Stimulated activated memory B cell treated with anti-CD40 and anti-IgM and Interleukin-4, amounts not matched to agents 10 μg/mL and 1 μg/mL and 100 μg/mL, for 72 hours (primary cell): ENCODE measurements at regions not wholly inside any gene's neighbourhood (a gene's known extent, or its start where the extent isn't known, plus 50 kb on each side); places are given as distances from the start of the nearest gene placed in this dataset.

ENCODE experiments used
- ATAC-seq: fragments of 150-1000 bp; cut with Tn5 transposase; 2 replicates; pipeline ENCODE4 v1.10.0; 2021
- H3K27ac Mint-ChIP-seq: one replicate; pipeline ENCODE4 v1.8.0; 2022; ENCODE audit warnings: mild to moderate bottlenecking, mixed read lengths
- H3K27me3 Mint-ChIP-seq: one replicate; pipeline ENCODE4 v1.8.0; 2022; ENCODE audit warnings: mixed read lengths
- H3K36me3 Mint-ChIP-seq: one replicate; pipeline ENCODE4 v1.8.0; 2022; ENCODE audit warnings: mixed read lengths
- H3K4me1 Mint-ChIP-seq: one replicate; pipeline ENCODE4 v1.8.0; 2022; ENCODE audit warnings: mixed read lengths
- H3K4me3 Mint-ChIP-seq: one replicate; pipeline ENCODE4 v1.8.0; 2022; ENCODE audit warnings: mild to moderate bottlenecking, moderate library complexity, mixed read lengths
- H3K9me3 Mint-ChIP-seq: one replicate; pipeline ENCODE4 v1.8.0; 2022; ENCODE audit warnings: mixed read lengths

DNA sequence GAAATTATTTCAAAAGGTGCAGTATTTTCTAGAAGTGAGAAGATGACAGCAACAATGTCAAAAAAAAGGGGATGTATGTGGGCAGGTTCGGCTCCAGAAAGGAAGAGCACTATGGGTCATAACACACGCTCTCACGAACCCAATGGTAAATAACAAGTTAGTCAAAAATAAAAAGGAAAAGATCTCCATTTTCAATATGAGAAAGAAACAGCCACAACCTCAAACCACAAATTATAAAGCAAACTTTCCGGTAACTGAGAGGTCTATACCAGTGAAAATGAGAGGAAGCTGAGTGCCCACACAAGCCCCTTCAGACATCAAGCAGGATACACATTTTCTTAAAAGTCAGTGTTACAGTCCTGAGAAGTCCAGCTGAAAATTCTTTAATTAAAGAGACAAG lies 398.5 kb upstream of the RPS23 start:
- no peak overlapping the region for H3K4me3 Mint-ChIP-seq
- no peaks in the 10 kb centered on the region for H3K27me3 Mint-ChIP-seq
- H3K36me3 Mint-ChIP-seq = no peaks in the 10 kb centered on the region
- peak; percentile 66 for ATAC-seq
- no peaks in the 10 kb centered on the region for H3K9me3 Mint-ChIP-seq
- no peak overlapping the region for H3K27ac Mint-ChIP-seq
- no peaks in the 10 kb centered on the region for H3K4me1 Mint-ChIP-seq

DNA sequence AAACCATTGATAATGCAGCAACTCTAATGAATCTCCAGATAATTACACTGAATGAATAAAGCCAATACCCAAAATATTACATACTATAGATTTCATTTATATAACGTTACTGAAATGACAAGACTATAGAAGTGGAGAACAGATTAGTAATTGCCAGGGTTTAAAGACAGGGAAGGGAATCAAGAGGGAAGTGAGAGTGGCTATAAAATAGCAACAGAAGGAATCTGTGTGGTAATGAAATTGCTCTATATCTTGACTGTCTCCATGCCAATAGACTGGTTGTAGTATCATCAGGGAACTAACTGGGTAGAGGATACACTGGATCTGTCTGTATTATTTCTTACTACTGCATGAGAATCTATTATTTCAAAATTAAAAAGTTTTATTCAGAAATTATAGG lies 396.5 kb upstream of the RPS23 start:
- ATAC-seq = no peak
- Mint-ChIP-seq H3K27me3 (no peaks in the 10 kb centered on the region), H3K9me3 (no peaks in the 10 kb centered on the region), H3K36me3 (no peaks in the 10 kb centered on the region), H3K4me1 (no peaks in the 10 kb centered on the region), H3K27ac (no peak overlapping the region), H3K4me3 (no peak overlapping the region)

DNA sequence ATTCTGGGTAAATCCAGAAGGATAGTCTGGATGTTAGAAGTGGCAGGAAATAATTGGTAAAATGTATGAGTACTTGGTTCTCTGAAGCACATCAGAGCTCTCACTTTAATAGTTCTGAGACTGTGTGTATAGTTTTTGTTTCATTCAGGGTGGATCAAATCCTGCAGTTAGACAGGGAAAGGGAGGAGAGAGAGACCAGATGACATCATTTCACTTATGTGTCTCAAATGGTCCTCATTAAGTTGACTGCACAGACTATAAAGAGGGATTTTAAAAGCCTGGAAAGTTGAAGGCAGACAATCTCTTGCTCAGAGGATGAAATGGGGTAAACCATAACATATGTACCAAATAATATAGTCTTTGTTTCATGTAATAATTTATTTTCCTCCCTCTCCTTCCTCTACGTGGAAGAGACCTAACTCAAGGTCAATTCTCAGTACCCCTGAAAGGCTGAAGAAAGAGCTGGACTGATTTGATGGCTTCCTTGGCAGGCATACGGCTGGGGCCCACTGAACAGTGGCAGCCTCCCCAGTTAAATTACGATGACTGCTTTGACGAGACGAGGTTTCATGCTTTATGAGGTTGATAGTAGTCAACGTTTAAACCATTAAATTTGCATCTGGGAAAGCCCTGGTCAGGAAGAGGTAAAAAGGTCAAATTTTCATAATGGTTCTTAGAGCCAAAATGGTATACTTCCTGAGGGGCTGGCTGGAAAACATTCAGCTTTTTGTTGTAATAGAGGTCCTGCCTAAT lies 395.1 kb upstream of the RPS23 start:
- no peaks in the 10 kb centered on the region for H3K27me3 Mint-ChIP-seq
- no peak for ATAC-seq
- no peak overlapping the region for H3K4me3 Mint-ChIP-seq
- no peak overlapping the region for H3K27ac Mint-ChIP-seq
- H3K36me3 Mint-ChIP-seq = no peaks in the 10 kb centered on the region
- no peaks in the 10 kb centered on the region for H3K9me3 Mint-ChIP-seq
- no peaks in the 10 kb centered on the region for H3K4me1 Mint-ChIP-seq

DNA sequence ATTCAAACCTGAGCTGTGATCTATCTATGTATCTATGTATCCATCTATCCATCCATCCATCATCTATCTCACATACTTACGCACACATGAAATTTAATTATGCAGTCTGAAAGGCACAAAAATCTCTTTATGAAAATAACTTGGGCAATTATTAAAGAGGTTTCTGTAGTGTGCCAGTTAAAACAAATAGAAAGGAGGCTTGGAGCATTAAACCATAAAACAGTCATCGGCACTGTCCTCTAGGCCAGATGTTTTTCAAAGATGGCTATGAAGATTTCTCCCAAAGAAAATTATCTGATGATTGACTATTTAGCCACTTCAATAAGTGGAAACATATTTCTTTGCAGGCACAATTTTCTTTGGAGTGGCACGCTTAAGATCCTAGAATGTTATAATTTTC lies 392.5 kb upstream of the RPS23 start:
- Mint-ChIP-seq H3K27me3 (no peaks in the 10 kb centered on the region), H3K36me3 (no peaks in the 10 kb centered on the region), H3K4me1 (no peaks in the 10 kb centered on the region), H3K9me3 (no peaks in the 10 kb centered on the region), H3K27ac (no peak overlapping the region), H3K4me3 (no peak overlapping the region)
- no peak for ATAC-seq

DNA sequence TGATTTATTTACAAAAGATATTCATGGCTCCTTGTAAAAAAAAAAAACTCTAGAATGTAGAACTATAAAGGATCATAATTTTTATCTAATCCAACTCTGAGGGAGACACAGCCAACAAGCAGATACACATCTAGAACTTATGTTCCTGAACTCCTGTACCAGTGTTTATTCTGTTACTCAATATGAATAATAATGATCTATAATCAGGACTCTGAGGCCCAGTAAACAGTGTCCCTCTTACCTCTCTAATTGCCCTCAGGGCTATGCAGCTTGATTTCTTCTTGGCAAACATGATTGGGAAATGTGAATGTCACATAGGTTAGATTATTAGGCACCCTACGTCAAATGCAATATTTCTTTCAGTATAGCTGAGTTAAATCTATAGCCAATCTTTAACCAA lies 391.6 kb upstream of the RPS23 start:
- no peak overlapping the region for H3K4me3 Mint-ChIP-seq
- H3K36me3 Mint-ChIP-seq = no peaks in the 10 kb centered on the region
- no peak overlapping the region for H3K27ac Mint-ChIP-seq
- no peaks in the 10 kb centered on the region for H3K4me1 Mint-ChIP-seq
- no peaks in the 10 kb centered on the region for H3K9me3 Mint-ChIP-seq
- H3K27me3 Mint-ChIP-seq = no peaks in the 10 kb centered on the region
- ATAC-seq = no peak

DNA sequence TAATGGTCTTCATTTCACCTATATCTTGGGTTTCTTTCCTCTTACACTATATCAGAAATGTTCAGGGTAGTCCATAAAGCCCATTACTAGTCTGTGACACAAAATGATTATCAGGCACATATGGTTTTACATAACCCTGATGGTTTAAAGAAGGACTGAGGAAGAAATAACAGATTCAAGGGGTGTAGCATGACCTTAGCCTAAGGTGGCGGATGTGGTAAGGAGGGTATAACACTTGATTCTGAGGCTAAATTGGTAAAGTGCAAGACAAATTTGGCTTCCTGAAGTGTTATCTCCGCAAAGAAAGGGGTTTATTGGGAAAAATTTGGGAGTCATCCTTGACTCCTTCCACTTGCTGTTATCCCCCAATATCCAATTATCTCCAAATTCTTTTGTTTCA lies 388.2 kb upstream of the RPS23 start:
- no peak overlapping the region for H3K27ac Mint-ChIP-seq

DNA sequence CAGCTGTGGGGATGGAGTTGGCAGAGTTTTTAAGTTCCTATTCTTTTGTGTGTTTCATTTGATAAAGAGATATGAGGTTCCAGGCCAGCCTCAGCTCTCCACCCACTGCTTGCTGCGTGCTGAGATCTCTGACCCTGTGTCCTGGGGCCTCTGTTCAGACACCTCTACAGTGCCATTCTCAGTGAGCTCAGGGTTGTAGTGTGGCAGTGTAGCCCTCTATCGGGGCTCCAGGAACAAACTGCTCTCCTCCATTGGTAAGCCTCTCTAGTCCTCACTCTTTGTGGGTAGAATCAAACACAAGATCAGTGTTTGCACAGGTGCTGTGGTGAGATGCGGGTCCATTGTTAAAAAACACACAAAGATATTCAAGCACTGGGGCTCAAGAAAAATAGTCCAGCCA lies 386.6 kb upstream of the RPS23 start:
- Mint-ChIP-seq H3K9me3 (no peaks in the 10 kb centered on the region), H3K4me3 (no peak overlapping the region), H3K27me3 (no peaks in the 10 kb centered on the region), H3K4me1 (no peaks in the 10 kb centered on the region), H3K36me3 (no peaks in the 10 kb centered on the region), H3K27ac (no peak overlapping the region)
- no peak for ATAC-seq

More for the DNA sequence above, 388.2 kb upstream of the RPS23 start:
- Mint-ChIP-seq H3K4me1 (no peaks in the 10 kb centered on the region), H3K9me3 (no peaks in the 10 kb centered on the region), H3K4me3 (no peak overlapping the region), H3K27me3 (no peaks in the 10 kb centered on the region), H3K36me3 (no peaks in the 10 kb centered on the region)
- ATAC-seq = no peak

DNA sequence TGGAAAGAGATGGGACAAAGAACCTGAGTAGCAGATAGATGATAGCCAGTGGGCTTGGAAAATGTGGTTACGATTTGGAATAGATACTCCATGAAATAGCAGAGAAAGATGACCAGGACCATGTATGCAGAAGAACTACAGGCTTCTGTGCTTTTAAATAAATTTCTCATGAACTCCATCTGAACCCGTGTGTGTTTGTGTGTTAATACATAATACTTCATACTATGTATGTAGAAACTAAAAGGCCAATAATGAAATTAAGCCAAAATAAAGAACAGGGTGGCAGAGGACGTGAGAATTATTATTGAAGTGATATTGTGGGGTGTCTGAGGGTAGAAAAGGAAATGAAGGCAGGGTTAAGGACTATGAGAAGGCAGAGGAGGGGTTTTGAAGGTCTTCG lies 385.1 kb upstream of the RPS23 start:
- Mint-ChIP-seq H3K4me1 (no peaks in the 10 kb centered on the region), H3K27ac (no peak overlapping the region), H3K4me3 (no peak overlapping the region), H3K9me3 (no peaks in the 10 kb centered on the region), H3K36me3 (no peaks in the 10 kb centered on the region), H3K27me3 (no peaks in the 10 kb centered on the region)
- no peak for ATAC-seq

DNA sequence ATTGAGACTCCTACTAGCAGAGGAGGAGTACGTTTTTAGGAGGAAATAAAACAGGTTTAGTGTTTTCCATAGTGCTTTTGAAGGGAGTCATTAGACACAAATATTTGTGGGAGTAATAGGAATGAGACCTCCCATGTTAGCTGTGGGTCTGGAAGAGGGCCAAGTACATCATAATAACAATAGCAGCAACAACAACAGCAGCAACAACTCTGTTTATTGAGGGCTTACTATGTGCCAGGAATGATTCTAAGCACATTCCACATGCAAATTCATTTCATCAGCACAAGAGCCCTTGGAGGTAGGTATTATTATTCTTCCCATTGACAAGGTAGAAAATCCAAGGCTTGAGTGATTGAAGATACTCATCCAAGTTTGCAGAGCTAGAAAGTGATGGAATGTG lies 384.2 kb upstream of the RPS23 start:
- H3K27ac Mint-ChIP-seq = no peak overlapping the region
- no peaks in the 10 kb centered on the region for H3K27me3 Mint-ChIP-seq
- H3K36me3 Mint-ChIP-seq = no peaks in the 10 kb centered on the region
- H3K4me3 Mint-ChIP-seq = no peak overlapping the region
- H3K4me1 Mint-ChIP-seq = no peaks in the 10 kb centered on the region
- no peaks in the 10 kb centered on the region for H3K9me3 Mint-ChIP-seq
- ATAC-seq = no peak

DNA sequence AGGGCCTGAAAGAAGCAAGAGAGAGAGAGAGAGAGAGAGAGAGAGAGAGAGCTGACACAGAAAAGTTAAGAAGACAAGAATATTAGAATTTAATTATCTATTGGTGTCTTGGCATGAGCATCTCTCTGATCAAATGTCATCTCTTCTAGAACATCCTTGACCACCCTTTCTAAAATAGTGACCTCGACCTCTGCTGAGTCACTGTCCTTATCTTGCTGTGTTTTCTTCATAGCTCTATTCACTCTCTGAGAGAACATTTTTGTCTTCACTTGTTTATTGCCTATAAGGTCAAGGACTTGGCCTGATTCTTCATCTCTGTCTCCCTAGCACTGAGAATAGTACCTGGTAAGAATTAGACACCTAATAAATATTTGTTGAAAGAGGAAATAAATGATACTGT lies 383.8 kb upstream of the RPS23 start:
- Mint-ChIP-seq H3K36me3 (no peaks in the 10 kb centered on the region), H3K27me3 (no peaks in the 10 kb centered on the region), H3K4me1 (no peaks in the 10 kb centered on the region), H3K9me3 (no peaks in the 10 kb centered on the region), H3K4me3 (no peak overlapping the region), H3K27ac (no peak overlapping the region)
- ATAC-seq = no peak

DNA sequence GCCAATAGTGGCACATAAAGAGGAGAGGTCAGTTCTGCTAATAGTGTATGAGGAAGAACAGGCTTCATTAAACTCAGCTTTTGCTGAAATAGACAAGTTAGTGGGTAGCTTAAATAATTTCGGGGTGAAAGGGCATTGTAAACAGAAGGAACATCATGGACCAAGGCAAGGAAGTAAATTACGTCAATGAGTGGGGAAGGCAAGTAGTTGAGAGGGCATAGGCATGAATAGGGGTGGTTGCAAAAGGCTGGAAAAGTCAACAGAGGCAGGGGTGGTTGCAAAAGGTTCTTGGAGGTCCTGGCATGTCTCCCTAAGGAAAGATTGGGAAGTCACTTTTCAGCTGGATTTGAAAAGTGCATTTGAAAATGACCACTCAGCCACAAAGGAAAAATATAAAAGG lies 383.3 kb upstream of the RPS23 start:
- no peaks in the 10 kb centered on the region for H3K36me3 Mint-ChIP-seq
- H3K4me1 Mint-ChIP-seq = no peaks in the 10 kb centered on the region
- H3K9me3 Mint-ChIP-seq = no peaks in the 10 kb centered on the region
- no peak for ATAC-seq
- H3K27me3 Mint-ChIP-seq = no peaks in the 10 kb centered on the region
- no peak overlapping the region for H3K27ac Mint-ChIP-seq
- no peak overlapping the region for H3K4me3 Mint-ChIP-seq

DNA sequence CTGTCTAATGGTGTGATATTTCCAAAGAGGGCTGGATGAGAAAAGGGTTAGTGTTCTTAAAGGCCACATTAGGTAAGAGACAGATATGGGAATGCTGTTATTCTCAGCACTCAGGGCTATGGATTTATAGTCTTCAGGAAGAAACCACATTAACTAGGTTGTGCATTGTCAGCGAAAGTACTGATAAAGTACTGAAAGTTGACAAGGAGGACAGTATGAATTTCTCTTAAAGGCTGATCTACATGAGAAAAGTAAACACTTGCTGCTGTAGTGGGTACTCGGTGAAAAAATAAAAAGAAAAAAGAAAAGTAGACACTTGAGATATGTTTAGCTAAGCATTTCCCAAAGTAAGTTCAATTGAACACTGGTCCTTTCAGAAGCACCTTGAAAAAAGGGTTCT lies 381.0 kb upstream of the RPS23 start:
- Mint-ChIP-seq H3K4me1 (no peaks in the 10 kb centered on the region), H3K36me3 (no peaks in the 10 kb centered on the region), H3K9me3 (no peaks in the 10 kb centered on the region), H3K27ac (no peak overlapping the region), H3K4me3 (no peak overlapping the region), H3K27me3 (no peaks in the 10 kb centered on the region)
- ATAC-seq = no peak

DNA sequence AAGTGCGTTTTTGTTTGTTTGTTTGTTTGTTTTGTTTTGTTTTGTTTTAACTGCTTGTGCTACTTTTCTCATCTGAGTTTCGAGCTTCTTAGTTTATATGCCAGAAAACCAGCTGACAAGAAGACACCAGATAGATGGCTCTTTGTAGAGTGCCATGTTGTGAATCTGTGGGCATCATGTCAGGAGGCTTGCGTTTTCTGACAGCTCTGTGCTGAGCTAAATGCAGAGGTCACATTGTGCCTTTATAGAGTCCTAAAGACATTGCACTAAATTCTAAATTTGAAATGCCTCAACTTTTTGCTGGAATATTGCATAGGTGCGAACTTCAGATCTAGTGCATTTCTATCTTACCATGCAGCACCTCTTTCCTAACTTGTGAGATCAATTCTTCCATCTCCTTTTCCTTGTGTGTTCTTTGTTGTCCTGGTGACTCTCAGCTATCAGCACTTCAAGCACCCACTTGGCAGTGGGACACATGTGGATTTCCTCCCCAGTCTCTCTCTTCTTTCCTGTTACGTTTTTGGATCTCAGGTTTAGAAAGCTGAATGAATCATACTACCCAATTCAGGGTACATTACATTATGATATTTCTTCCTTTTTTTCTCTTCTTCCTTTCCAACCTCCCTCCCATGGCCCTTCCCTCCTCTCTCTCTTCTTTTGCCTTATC lies 379.0 kb upstream of the RPS23 start:
- Mint-ChIP-seq H3K4me1 (no peaks in the 10 kb centered on the region), H3K27me3 (no peaks in the 10 kb centered on the region), H3K27ac (no peak overlapping the region), H3K4me3 (no peak overlapping the region), H3K9me3 (no peaks in the 10 kb centered on the region), H3K36me3 (no peaks in the 10 kb centered on the region)
- ATAC-seq = no peak

DNA sequence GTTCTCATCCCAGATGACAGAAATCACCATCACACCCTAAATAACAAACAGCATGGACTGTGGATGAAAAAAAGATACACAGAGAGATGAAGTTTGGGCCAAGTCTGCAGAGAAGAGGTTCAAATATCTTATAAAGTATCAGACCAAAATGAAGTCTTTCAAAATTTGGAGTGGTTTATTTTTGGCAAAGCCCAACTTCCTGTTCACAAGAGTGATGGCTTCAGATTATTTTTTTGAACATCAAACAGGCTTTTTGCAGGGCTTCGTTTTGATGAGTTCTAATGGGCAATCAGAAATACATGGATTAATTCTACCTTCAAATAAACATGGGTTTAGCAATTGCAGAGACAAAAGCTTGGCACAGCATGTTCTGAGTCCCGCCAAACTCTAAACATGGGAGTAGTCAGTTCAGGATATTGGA lies 378.2 kb upstream of the RPS23 start:
- ATAC-seq = no peak
- Mint-ChIP-seq H3K9me3 (no peaks in the 10 kb centered on the region), H3K36me3 (no peaks in the 10 kb centered on the region), H3K4me1 (no peaks in the 10 kb centered on the region), H3K27me3 (no peaks in the 10 kb centered on the region), H3K4me3 (no peak overlapping the region), H3K27ac (no peak overlapping the region)

DNA sequence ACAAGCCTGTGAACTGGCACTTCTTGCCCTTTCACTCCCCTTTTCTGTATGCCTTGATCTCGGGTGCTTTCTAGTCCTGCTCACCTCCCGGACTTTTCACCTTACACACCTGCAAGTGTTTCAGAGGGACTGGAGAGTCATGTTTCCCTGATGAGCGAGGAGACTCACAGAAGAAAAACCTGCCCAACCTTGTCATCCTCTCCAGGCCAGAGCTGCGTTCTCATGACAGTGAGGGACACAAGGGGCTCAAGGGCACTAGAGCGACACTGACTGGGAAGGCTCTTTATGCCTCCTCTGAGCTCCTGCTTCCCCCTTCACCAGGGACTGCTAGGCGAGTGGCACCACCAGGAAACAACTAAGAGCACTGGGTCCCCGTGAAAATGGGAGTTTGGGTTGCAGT lies 376.9 kb upstream of the RPS23 start:
- H3K4me1 Mint-ChIP-seq = no peaks in the 10 kb centered on the region
- no peak overlapping the region for H3K27ac Mint-ChIP-seq
- H3K27me3 Mint-ChIP-seq = no peaks in the 10 kb centered on the region
- H3K4me3 Mint-ChIP-seq = no peak overlapping the region
- H3K9me3 Mint-ChIP-seq = no peaks in the 10 kb centered on the region
- H3K36me3 Mint-ChIP-seq = no peaks in the 10 kb centered on the region
- ATAC-seq = no peak

DNA sequence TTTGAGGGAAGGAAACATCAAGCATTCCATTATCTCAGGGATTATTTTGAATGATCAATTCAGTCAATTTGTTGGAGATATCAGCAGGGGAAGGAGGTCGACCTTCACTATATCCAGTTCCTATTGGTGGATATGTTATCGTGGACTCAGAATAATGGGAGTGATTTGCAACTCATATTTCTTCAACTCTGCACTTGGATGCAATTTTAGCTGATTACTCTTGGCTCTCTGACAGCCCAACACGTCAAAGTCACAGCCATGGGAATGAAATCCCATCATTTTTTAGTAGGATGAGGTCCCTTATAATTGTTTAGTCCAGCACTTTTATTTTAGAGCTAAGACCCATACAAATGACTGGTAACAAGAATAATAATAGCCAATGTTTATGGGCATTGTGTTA lies 371.8 kb upstream of the RPS23 start:
- no peaks in the 10 kb centered on the region for H3K9me3 Mint-ChIP-seq
- H3K27ac Mint-ChIP-seq = no peak overlapping the region
- no peaks in the 10 kb centered on the region for H3K27me3 Mint-ChIP-seq
- no peaks in the 10 kb centered on the region for H3K36me3 Mint-ChIP-seq
- no peak for ATAC-seq
- no peaks in the 10 kb centered on the region for H3K4me1 Mint-ChIP-seq
- H3K4me3 Mint-ChIP-seq = no peak overlapping the region
